ENCODE measurements at regions not wholly inside any gene's neighbourhood (a gene's known extent, or its start where the extent isn't known, plus 50 kb on each side); places are given as distances from the start of the nearest gene placed in this dataset.

DNA sequence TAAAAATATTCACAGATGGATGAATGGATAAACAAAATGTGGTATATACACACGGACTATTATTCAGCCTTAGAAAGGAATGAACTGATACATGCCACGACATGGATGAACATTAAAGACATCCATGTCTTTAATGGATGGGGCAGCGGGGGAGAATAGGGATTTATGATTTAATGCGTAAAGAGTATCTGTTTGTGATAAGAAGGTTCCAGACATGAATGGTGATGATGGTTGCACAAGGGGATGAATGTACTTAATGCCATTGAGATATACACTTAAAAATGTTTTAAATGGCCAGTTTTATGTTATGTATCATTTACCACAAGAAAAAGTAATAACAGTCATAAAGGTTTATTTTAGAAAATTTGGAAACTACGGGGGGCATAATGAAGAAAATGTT lies 108.6 kb upstream of the WLS start:
- ATAC-seq = no peak

DNA sequence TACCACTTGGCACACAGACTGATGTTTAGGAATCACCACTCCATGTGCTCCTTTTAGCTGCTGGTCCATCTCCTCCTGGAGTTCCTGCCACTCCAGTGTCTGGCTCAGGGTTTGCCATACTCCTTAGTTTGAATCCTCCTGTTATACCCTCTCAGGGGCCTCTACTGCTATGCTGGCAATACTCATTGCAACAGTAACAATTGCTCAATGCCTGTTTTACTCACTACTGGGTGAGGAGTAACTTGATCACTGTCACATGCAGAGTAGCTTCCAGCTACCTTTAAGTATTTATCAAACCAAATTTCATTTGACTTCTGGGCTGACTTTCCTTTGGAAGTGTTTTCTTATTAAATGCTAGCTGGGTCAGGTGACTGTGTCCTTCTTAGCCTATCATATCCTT lies 107.2 kb upstream of the WLS start:
- ChIA-PET POLR2A (no interaction called here), CTCF (ENCODE audit: low intra/inter-chr PET ratio) (no interaction called here)
- H3K27me3 ChIP-seq (ENCODE audit: control insufficient read depth in 2 of 2, insufficient read depth in 2 of 2, low read length in 2 of 2) = no peaks in the 10 kb centered on the region
- H4K20me1 ChIP-seq (replicated peaks; ENCODE audit: control insufficient read depth, insufficient read depth, low read length) = no peaks in the 10 kb centered on the region
- FAIRE-seq (no peak), DNase-seq (ENCODE audit: extremely low read depth in 1 of 4, low spot score in 3 of 4) (no peak), ATAC-seq (no peak)
- H2AFZ ChIP-seq (ENCODE audit: low read depth, low read length) = no peak overlapping the region
- H3K9me3 ChIP-seq (replicated peaks; ENCODE audit: control insufficient read depth, insufficient read depth, low read depth, low read length) = no peaks in the 10 kb centered on the region
- no TSS peak for BruUV-seq (replicated peaks)
- H3K9me1 ChIP-seq (ENCODE audit: control insufficient read depth, insufficient read depth, low read length) = no peaks in the 10 kb centered on the region
- no peaks in the 10 kb centered on the region for H3K36me3 ChIP-seq (ENCODE audit: control insufficient read depth, insufficient read depth, low read length)
- no peak overlapping the region for H3K4me3 ChIP-seq
- H3K4me1 ChIP-seq (replicated peaks in 1 of 2; ENCODE audit: control insufficient read depth in 2 of 2, insufficient read depth in 2 of 2, low read length in 2 of 2) = no peaks in the 10 kb centered on the region
- H3K79me2 ChIP-seq (ENCODE audit: control insufficient read depth, insufficient read depth, low read length) = no peaks in the 10 kb centered on the region
- no peak overlapping the region for H3K9ac ChIP-seq (ENCODE audit: insufficient read depth in 1 of 2, low read depth in 2 of 2, low read length in 2 of 2)
- H3K4me2 ChIP-seq (ENCODE audit: insufficient read depth, low read length) = no peak overlapping the region
- in situ Hi-C loops (cut with MboI) = loop anchor here (25.0 kb wide), 1 partner anchor 802 kb away; no protein-coding TSS in a partner anchor
- intact Hi-C loops (cut with micrococcal nuclease) = no loop called here
- no peak overlapping the region for H3K27ac ChIP-seq (ENCODE audit: extremely low read depth, low read depth, low read length)
- TF ChIP-seq ZNF780A (CRISPR knock-in tag; IDR thresholded peaks at IDR 0.05) (no peak), MAZ (CRISPR knock-in tag; conservative IDR thresholded peaks at IDR 0.05 in 1 of 2, IDR thresholded peaks at IDR 0.05 in 1 of 2) (no peak), ZNF445 (CRISPR knock-in tag; IDR thresholded peaks at IDR 0.05; ENCODE audit: low read depth) (no peak), YY1 (IDR thresholded peaks at IDR 0.05; ENCODE audit: borderline replicate concordance in 1 of 3, control insufficient read depth in 1 of 3, extremely low read depth in 1 of 3, insufficient read depth in 3 of 3, insufficient read length in 1 of 3, insufficient replicate concordance in 2 of 3, low read depth in 1 of 3, low read length in 2 of 3) (no peak)
- TF ChIP-seq, protein P1, sequence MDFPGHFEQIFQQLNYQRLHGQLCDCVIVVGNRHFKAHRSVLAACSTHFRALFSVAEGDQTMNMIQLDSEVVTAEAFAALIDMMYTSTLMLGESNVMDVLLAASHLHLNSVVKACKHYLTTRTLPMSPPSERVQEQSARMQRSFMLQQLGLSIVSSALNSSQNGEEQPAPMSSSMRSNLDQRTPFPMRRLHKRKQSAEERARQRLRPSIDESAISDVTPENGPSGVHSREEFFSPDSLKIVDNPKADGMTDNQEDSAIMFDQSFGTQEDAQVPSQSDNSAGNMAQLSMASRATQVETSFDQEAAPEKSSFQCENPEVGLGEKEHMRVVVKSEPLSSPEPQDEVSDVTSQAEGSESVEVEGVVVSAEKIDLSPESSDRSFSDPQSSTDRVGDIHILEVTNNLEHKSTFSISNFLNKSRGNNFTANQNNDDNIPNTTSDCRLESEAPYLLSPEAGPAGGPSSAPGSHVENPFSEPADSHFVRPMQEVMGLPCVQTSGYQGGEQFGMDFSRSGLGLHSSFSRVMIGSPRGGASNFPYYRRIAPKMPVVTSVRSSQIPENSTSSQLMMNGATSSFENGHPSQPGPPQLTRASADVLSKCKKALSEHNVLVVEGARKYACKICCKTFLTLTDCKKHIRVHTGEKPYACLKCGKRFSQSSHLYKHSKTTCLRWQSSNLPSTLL (IDR thresholded peaks at IDR 0.05) = no peak

More for the DNA sequence above, 108.6 kb upstream of the WLS start:
- in situ Hi-C loops (cut with MboI) = loop anchor here (5.0 to 25.0 kb wide), 3 partner anchors 219 to 804 kb away; no protein-coding TSS in a partner anchor
- Histone ChIP-seq H3K27ac (ENCODE audit: extremely low read depth, low read depth, low read length) (no peak overlapping the region), H3K79me2 (ENCODE audit: control insufficient read depth, insufficient read depth, low read length) (no peaks in the 10 kb centered on the region), H3K4me3 (no peak overlapping the region), H3K27me3 (ENCODE audit: control insufficient read depth in 2 of 2, insufficient read depth in 2 of 2, low read length in 2 of 2) (no peaks in the 10 kb centered on the region), H3K4me1 (replicated peaks in 1 of 2; ENCODE audit: control insufficient read depth in 2 of 2, insufficient read depth in 2 of 2, low read length in 2 of 2) (no peaks in the 10 kb centered on the region), H4K20me1 (replicated peaks; ENCODE audit: control insufficient read depth, insufficient read depth, low read length) (no peaks in the 10 kb centered on the region), H3K9me3 (replicated peaks; ENCODE audit: control insufficient read depth, insufficient read depth, low read depth, low read length) (no peaks in the 10 kb centered on the region), H3K4me2 (ENCODE audit: insufficient read depth, low read length) (no peak overlapping the region), H2AFZ (ENCODE audit: low read depth, low read length) (no peak overlapping the region), H3K9ac (ENCODE audit: insufficient read depth in 1 of 2, low read depth in 2 of 2, low read length in 2 of 2) (no peak overlapping the region), H3K9me1 (ENCODE audit: control insufficient read depth, insufficient read depth, low read length) (no peaks in the 10 kb centered on the region), H3K36me3 (ENCODE audit: control insufficient read depth, insufficient read depth, low read length) (no peaks in the 10 kb centered on the region)
- no TSS peak for BruUV-seq (replicated peaks)
- TF ChIP-seq NR4A1 (CRISPR knock-in tag; IDR thresholded peaks at IDR 0.05) (no peak), NR4A1 (tag; IDR thresholded peaks at IDR 0.05) (no peak), BCL6 (CRISPR knock-in tag; IDR thresholded peaks at IDR 0.05) (no peak), SP2 (IDR thresholded peaks at IDR 0.05; ENCODE audit: extremely low read depth, low read depth, low read length, poor library complexity, severe bottlenecking) (no peak), HMGN3 (IDR thresholded peaks at IDR 0.05; ENCODE audit: borderline replicate concordance, extremely low read depth, insufficient read length, low read depth, low read length) (no peak)
- TF ChIP-seq, protein P2, sequence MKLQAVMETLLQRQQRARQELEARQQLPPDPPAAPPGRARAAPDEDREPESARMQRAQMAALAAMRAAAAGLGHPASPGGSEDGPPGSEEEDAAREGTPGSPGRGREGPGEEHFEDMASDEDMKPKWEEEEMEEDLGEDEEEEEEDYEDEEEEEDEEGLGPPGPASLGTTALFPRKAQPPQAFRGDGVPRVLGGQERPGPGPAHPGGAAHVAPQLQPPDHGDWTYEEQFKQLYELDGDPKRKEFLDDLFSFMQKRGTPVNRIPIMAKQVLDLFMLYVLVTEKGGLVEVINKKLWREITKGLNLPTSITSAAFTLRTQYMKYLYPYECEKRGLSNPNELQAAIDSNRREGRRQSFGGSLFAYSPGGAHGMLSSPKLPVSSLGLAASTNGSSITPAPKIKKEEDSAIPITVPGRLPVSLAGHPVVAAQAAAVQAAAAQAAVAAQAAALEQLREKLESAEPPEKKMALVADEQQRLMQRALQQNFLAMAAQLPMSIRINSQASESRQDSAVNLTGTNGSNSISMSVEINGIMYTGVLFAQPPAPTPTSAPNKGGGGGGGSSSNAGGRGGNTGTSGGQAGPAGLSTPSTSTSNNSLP (IDR thresholded peaks at IDR 0.05; ENCODE audit: borderline replicate concordance, low read depth, low read length) = no peak
- 1% methylated on average over 5 of the region's 5 CpGs for WGBS (ENCODE audit: insufficient coverage, low coverage, missing lambda C conversion rate)
- no peak for DNase-seq (ENCODE audit: extremely low read depth in 1 of 4, low spot score in 3 of 4)
- ChIA-PET CTCF (ENCODE audit: low intra/inter-chr PET ratio) (no interaction called here), POLR2A (no interaction called here)
- intact Hi-C loops (cut with micrococcal nuclease) = loop anchor here (5.0 kb wide), 1 partner anchor 284 kb away; no protein-coding TSS in a partner anchor
- FAIRE-seq = no peak
